Posterior vena cava (tissue), 2 donors: ENCODE measurements at regions not wholly inside any gene's neighbourhood (a gene's known extent, or its start where the extent isn't known, plus 50 kb on each side); places are given as distances from the start of the nearest gene placed in this dataset.

Experiments used
- microRNA-seq, 2 donors: library from miRNA; unstranded; fragments of <30 nt; microRNA quantifications; one replicate each; pipeline ENCODE4 v1.2.0, GENCODE V29; 2020 to 2021; ENCODE audit warnings: borderline microRNAs expressed in 2 of 2
- donor health status: DM: yes; HTN: yes; CAD: no.
- donor health status: DM: yes; HTN: yes; CAD: no.

Small RNA genes lying in the stretch of these regions (microRNA-seq; reads per million reads assigned to microRNA genes)
- 0 reads per million in 2 donors for gene MIR4643
